HepG2 (cell line): ENCODE measurements at regions not wholly inside any gene's neighbourhood (a gene's known extent, or its start where the extent isn't known, plus 50 kb on each side); places are given as distances from the start of the nearest gene placed in this dataset.

Experiments
- ATAC-seq: fragments of 200-7000 bp; cut with Tn5 transposase; 3 replicates; pipeline ENCODE4 v1.9.1; 2020; ENCODE audit warnings: mild to moderate bottlenecking, moderate library complexity
- BruUV-seq: library from RNA; stranded (reverse); fragments of 400-500 nt; replicated peaks from 2 replicates; lab custom pipeline; 2021; lab: Mats Ljungman, UMichigan
- CTCF ChIA-PET: fragments of 300-600 bp; formaldehyde crosslinking; extraction: SDS; loops from one replicate; lab custom pipeline; 2021; ENCODE audit warnings: low total read pairs, inconsistent platforms, low intra/inter-chr PET ratio; lab: Yijun Ruan, JAX
- POLR2A ChIA-PET: fragments of 350-600 bp; sonication (Branson Sonifier 250); formaldehyde crosslinking; loops from one replicate; lab custom pipeline; 2020; ENCODE audit warnings: antibody characterized with exemption, inconsistent platforms; lab: Yijun Ruan, JAX
- DNase-seq: peaks from one replicate; pipeline ENCODE4 v3.0.0-alpha.2; 2015; ENCODE audit warnings: low spot score
- FAIRE-seq: peaks from 3 replicates; lab custom pipeline; 2011; peaks lifted over from hg19 to GRCh38; lab: Jason Lieb, UNC
- H2AFZ ChIP-seq: one replicate; pipeline ENCODE4 v1.6.1; 2011; ENCODE audit warnings: low read length, inconsistent platforms
- H3K27ac ChIP-seq: fragments of 300-600 bp; 3 replicates; pipeline ENCODE4 v1.8.0; 2011; ENCODE audit warnings: mixed run types, mild to moderate bottlenecking, mixed read lengths, low read length, inconsistent platforms; ENCODE audit not compliant: insufficient read depth; ENCODE audit errors: extremely low read length
- H3K27me3 ChIP-seq, 2 experiments: fragments of 200-600 bp in 1 of 2; 2 replicates in 1 of 2; 3 replicates in 1 of 2; pipeline versions ENCODE4 v1.6.0 to v1.8.0; 2011; ENCODE audit warnings: low read length in 2 of 2, mild to moderate bottlenecking in 2 of 2, moderate library complexity in 2 of 2, inconsistent platforms in 1 of 2; ENCODE audit not compliant: insufficient read depth in 2 of 2, control insufficient read depth in 1 of 2
- H3K36me3 ChIP-seq, 2 experiments: fragments of 200-600 bp in 1 of 2; replicated peaks in 1 of 2; 2 replicates in 1 of 2; 3 replicates in 1 of 2; pipeline versions ENCODE4 v1.5.1 to v1.8.0; 2011; ENCODE audit warnings: low read length in 2 of 2, inconsistent platforms in 1 of 2; ENCODE audit not compliant: insufficient read depth in 2 of 2, control insufficient read depth in 1 of 2
- H3K4me1 ChIP-seq: 2 replicates; pipeline ENCODE4 v1.5.1; 2012; ENCODE audit warnings: low read length, inconsistent platforms; ENCODE audit not compliant: insufficient read depth
- H3K4me2 ChIP-seq: 2 replicates; pipeline ENCODE4 v1.6.0; 2011; ENCODE audit warnings: low read depth, low read length, inconsistent platforms
- H3K4me3 ChIP-seq, 3 experiments: fragments of 200-600 bp in 1 of 3; sonication (generic), shearing (Covaris generic) in 1 of 3; replicated peaks in 1 of 3; 2 replicates each; pipeline ENCODE4 v1.5.1; 2011 to 2016; ENCODE audit warnings: low read length in 3 of 3, inconsistent platforms in 2 of 3, low read depth in 2 of 3, mild to moderate bottlenecking in 2 of 3, control low read depth in 1 of 3, mixed read lengths in 1 of 3; ENCODE audit not compliant: insufficient read depth in 1 of 3
- H3K79me2 ChIP-seq: one replicate; pipeline ENCODE4 v1.6.1; 2011; ENCODE audit warnings: low read length, inconsistent platforms; ENCODE audit not compliant: insufficient read depth
- H3K9ac ChIP-seq: 2 replicates; pipeline ENCODE4 v1.6.0; 2011; ENCODE audit warnings: mild to moderate bottlenecking, low read depth, low read length, inconsistent platforms; ENCODE audit not compliant: insufficient read depth
- H3K9me3 ChIP-seq: 2 replicates; pipeline ENCODE4 v1.5.1; 2012; ENCODE audit warnings: mild to moderate bottlenecking, low read length
- H4K20me1 ChIP-seq: 2 replicates; pipeline ENCODE4 v1.6.0; 2011; ENCODE audit warnings: inconsistent platforms, mild to moderate bottlenecking, low read length, moderate library complexity; ENCODE audit not compliant: insufficient read depth
- ARID3A ChIP-seq: IDR thresholded peaks from 2 replicates; pipeline ENCODE4 v1.6.1; 2012; ENCODE audit warnings: low read depth, low read length, improper control_type of control experiment
- ATF2 ChIP-seq: sonication (generic); formaldehyde crosslinking; IDR thresholded peaks from 2 replicates; pipeline ENCODE4 v1.4.0; 2020; ENCODE audit warnings: missing genetic modification reagents
- FOXP4 ChIP-seq: sonication (generic); formaldehyde crosslinking; IDR thresholded peaks from 2 replicates; pipeline ENCODE4 v1.4.0; 2020; ENCODE audit warnings: missing genetic modification reagents
- ZBTB4 ChIP-seq: sonication (generic); formaldehyde crosslinking; IDR thresholded peaks from 2 replicates; pipeline ENCODE4 v1.4.0; 2020; ENCODE audit warnings: missing genetic modification reagents, mild to moderate bottlenecking, borderline replicate concordance
- ZNF333 ChIP-seq: sonication (generic); formaldehyde crosslinking; IDR thresholded peaks from 2 replicates; pipeline ENCODE4 v1.4.0; 2020; ENCODE audit warnings: mild to moderate bottlenecking, missing genetic modification reagents, borderline replicate concordance
- ZNF382 ChIP-seq: sonication (generic); formaldehyde crosslinking; IDR thresholded peaks from 2 replicates; pipeline ENCODE4 v1.5.0; 2020; ENCODE audit warnings: missing genetic modification reagents, mild to moderate bottlenecking, borderline replicate concordance
- ZNF576 ChIP-seq: sonication (generic); formaldehyde crosslinking; IDR thresholded peaks from 2 replicates; pipeline ENCODE4 v1.4.0; 2020; ENCODE audit warnings: mild to moderate bottlenecking, missing genetic modification reagents
- ZNF781 ChIP-seq: sonication (generic); formaldehyde crosslinking; IDR thresholded peaks from 2 replicates; pipeline ENCODE4 v1.5.1; 2020; ENCODE audit warnings: borderline replicate concordance, mild to moderate bottlenecking, missing genetic modification reagents; ENCODE audit errors: not compliant biosample characterization
- WGBS: methylation state at CpG from one replicate; pipeline ENCODE4 v1.1.6; 2017; ENCODE audit warnings: low lambda C conversion rate; 5-methylcytosine and 5-hydroxymethylcytosine counted together
- in situ Hi-C: cut with HindIII; loops from 2 replicates; pipeline ENCODE4 v1.10.0; 2017; ENCODE audit warnings: low pct_unique_long_range_greater_than_20kb; ENCODE audit not compliant: extremely low pct_ligation_motif_present
- intact Hi-C: fragments of 100-400 bp; cut with micrococcal nuclease; formaldehyde crosslinking; loops from one replicate; pipeline ENCODE4 v1.10.0; 2022; ENCODE audit not compliant: unreplicated experiment

- no peak for TF ChIP-seq FOXP4
- TF ChIP-seq ARID3A: no peak
Measured at GRCh38 chr2:145032791-145033190, 512.9 kb upstream of the ZEB2 start (continued).

GRCh38 chr2:145029873-145030272 is 510.0 kb upstream of the ZEB2 start:
- Histone ChIP-seq H3K4me2 (no peak overlapping the region), H3K27ac (no peak overlapping the region), H3K9ac (no peak overlapping the region), H3K79me2 (no peaks in the 10 kb centered on the region), H3K4me1 (no peaks in the 10 kb centered on the region), H3K4me3 (no peak overlapping the region), H3K9me3 (no peaks in the 10 kb centered on the region), H3K36me3 (no peaks in the 10 kb centered on the region), H2AFZ (no peak overlapping the region), H4K20me1 (no peaks in the 10 kb centered on the region), H3K27me3 (no peaks in the 10 kb centered on the region)
- in situ Hi-C loops (no loop called here), intact Hi-C loops (no loop called here)
- TF ChIP-seq ZNF333 (CRISPR knock-in tag): no peak
- TF ChIP-seq ATF2 (CRISPR knock-in tag): no peak
- TF ChIP-seq ZNF781 (CRISPR knock-in tag): no peak
- no peak for TF ChIP-seq ZNF382
- no peak for TF ChIP-seq ZBTB4 (CRISPR knock-in tag)
- TF ChIP-seq ZNF576: no peak
- POLR2A ChIA-PET: no interaction called here
- DNase-seq (no peak), ATAC-seq (no peak), FAIRE-seq (no peak)
- WGBS: 0% methylated on average over 3 of the region's 3 CpGs
- CTCF ChIA-PET: no interaction called here
- no TSS peak for BruUV-seq
